ENCODE measurements at regions not wholly inside any gene's neighbourhood (a gene's known extent, or its start where the extent isn't known, plus 50 kb on each side); places are given as distances from the start of the nearest gene placed in this dataset.

DNA sequence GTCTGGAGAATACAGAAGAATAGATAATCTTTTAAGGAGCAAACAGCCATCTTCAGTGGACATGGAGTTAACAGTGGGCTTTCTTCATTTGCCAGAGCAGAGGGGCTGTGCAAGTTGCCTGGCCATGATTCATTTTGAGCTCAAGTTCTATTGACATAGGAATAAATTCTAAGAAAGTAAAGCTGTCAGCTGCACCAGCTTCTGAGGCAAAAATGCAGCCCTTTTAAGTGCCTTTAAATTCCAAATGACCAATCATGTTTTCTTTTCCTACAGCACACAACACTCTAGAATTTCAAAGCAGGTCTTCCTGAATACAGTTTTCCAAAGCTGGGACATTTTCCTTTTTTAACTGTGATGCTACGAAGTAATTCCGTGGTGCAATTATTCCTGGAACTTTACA lies 246.4 kb upstream of the NT5C1B start:
- peaks cover 8% of the 10 kb centered on the region for H3F3A ChIP-seq (ENCODE audit: insufficient read depth)
- no peaks in the 10 kb centered on the region for H3K79me2 ChIP-seq (ENCODE audit: insufficient read depth)

DNA sequence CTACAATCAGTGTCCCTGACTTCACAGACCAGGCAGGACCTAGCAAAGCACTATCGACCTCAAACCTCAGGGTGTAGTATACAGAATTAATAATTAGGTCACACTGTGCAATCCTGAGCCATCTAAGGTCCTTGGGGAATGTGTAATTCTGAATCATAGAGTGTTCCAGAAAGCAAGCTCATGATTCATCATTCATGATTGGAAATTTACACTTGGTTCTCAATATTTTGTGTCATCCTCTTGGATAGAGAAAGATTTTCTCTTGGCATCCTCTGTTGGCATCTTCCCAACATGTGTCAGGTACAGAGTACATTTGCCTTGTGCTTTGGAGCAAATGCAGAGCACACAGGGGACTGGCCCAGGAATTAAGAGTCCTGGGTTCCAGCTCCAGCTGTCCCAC lies 245.0 kb upstream of the NT5C1B start:
- H3F3A ChIP-seq (ENCODE audit: insufficient read depth), result peaks cover 22% of the 10 kb centered on the region
- H3K27ac ChIP-seq, result peak overlapping the region; percentile 21; the same call in 1 of the 2 replicates
- H2AFZ ChIP-seq, result no peak overlapping the region

More for the DNA sequence above, 246.4 kb upstream of the NT5C1B start:
- Histone ChIP-seq H3K27ac (no peak overlapping the region), H3K9me2 (ENCODE audit: insufficient read depth) (no peaks in the 10 kb centered on the region), H3K9me3 (ENCODE audit: low read depth) (no peaks in the 10 kb centered on the region), H3K27me3 (replicated peaks; ENCODE audit: insufficient read depth) (no peaks in the 10 kb centered on the region), H3K9ac (no peak overlapping the region), H3K4me2 (ENCODE audit: unreplicated experiment) (no peak overlapping the region), H3K4me1 (ENCODE audit: insufficient read depth) (peaks cover 38% of the 10 kb centered on the region), H4K20me1 (ENCODE audit: insufficient read depth) (no peaks in the 10 kb centered on the region), H3K36me3 (ENCODE audit: low read depth) (no peaks in the 10 kb centered on the region), H2AFZ (no peak overlapping the region), H3K4me3 (no peak overlapping the region)
- TF ChIP-seq EZH2phosphoT487 (IDR thresholded peaks at IDR 0.05; ENCODE audit: insufficient read depth, low read depth), result no peak
- TF ChIP-seq EZH2 (IDR thresholded peaks at IDR 0.05; ENCODE audit: insufficient read depth, poor library complexity, severe bottlenecking), result no peak
- DNase-seq, result no peak
- WGBS, 2 experiments (ENCODE audit: low coverage in 1 of 2, low lambda C conversion rate in 2 of 2, missing lambda C conversion rate in 2 of 2), result 96 to 100% methylated on average over 2 of the region's 2 CpGs
- in situ Hi-C loops (cut with MboI), result no loop called here

GRCh38 chr2:18833941-18834340 lies 244.6 kb upstream of the NT5C1B start:
- no peak for DNase-seq
- Histone ChIP-seq H3K4me1 (ENCODE audit: insufficient read depth) (peaks cover 55% of the 10 kb centered on the region), H3K4me2 (ENCODE audit: unreplicated experiment) (peak overlapping the region; percentile 7), H3K36me3 (ENCODE audit: low read depth) (no peaks in the 10 kb centered on the region), H3K79me2 (ENCODE audit: insufficient read depth) (no peaks in the 10 kb centered on the region), H4K20me1 (ENCODE audit: insufficient read depth) (no peaks in the 10 kb centered on the region), H2AFZ (no peak overlapping the region), H3K9me2 (ENCODE audit: insufficient read depth) (no peaks in the 10 kb centered on the region), H3K9me3 (ENCODE audit: low read depth) (no peaks in the 10 kb centered on the region), H3K4me3 (no peak overlapping the region), H3K27ac (peak overlapping the region; percentile 21; the same call in 1 of the 2 replicates), H3F3A (ENCODE audit: insufficient read depth) (peaks cover 26% of the 10 kb centered on the region), H3K9ac (no peak overlapping the region), H3K27me3 (replicated peaks; ENCODE audit: insufficient read depth) (no peaks in the 10 kb centered on the region)
- WGBS, 2 experiments (ENCODE audit: low coverage in 1 of 2, low lambda C conversion rate in 2 of 2, missing lambda C conversion rate in 2 of 2), result 85 to 92% methylated on average over 2 of the region's 2 CpGs
- in situ Hi-C loops (cut with MboI), result no loop called here
- TF ChIP-seq EZH2 (IDR thresholded peaks at IDR 0.05; ENCODE audit: insufficient read depth, poor library complexity, severe bottlenecking) (no peak), EZH2phosphoT487 (IDR thresholded peaks at IDR 0.05; ENCODE audit: insufficient read depth, low read depth) (no peak)

More for the DNA sequence above, 245.0 kb upstream of the NT5C1B start:
- in situ Hi-C loops (cut with MboI), result no loop called here
- Histone ChIP-seq H3K79me2 (ENCODE audit: insufficient read depth) (no peaks in the 10 kb centered on the region), H3K9me3 (ENCODE audit: low read depth) (no peaks in the 10 kb centered on the region), H3K9ac (no peak overlapping the region), H3K4me2 (ENCODE audit: unreplicated experiment) (peak overlapping the region; percentile 25), H3K27me3 (replicated peaks; ENCODE audit: insufficient read depth) (no peaks in the 10 kb centered on the region), H4K20me1 (ENCODE audit: insufficient read depth) (no peaks in the 10 kb centered on the region), H3K4me3 (no peak overlapping the region), H3K9me2 (ENCODE audit: insufficient read depth) (no peaks in the 10 kb centered on the region), H3K4me1 (ENCODE audit: insufficient read depth) (peaks cover 51% of the 10 kb centered on the region), H3K36me3 (ENCODE audit: low read depth) (no peaks in the 10 kb centered on the region)
- DNase-seq, result peak; percentile 90
- TF ChIP-seq EZH2phosphoT487 (IDR thresholded peaks at IDR 0.05; ENCODE audit: insufficient read depth, low read depth) (no peak), EZH2 (IDR thresholded peaks at IDR 0.05; ENCODE audit: insufficient read depth, poor library complexity, severe bottlenecking) (no peak)
- WGBS, 2 experiments (ENCODE audit: low coverage in 1 of 2, low lambda C conversion rate in 2 of 2, missing lambda C conversion rate in 2 of 2), result 0 to 5% methylated on average over 1 of the region's 1 CpG

- Histone ChIP-seq H3K4me2 (ENCODE audit: unreplicated experiment) (no peak overlapping the region), H3K9me3 (ENCODE audit: low read depth) (no peaks in the 10 kb centered on the region), H3K9me2 (ENCODE audit: insufficient read depth) (no peaks in the 10 kb centered on the region), H3K36me3 (ENCODE audit: low read depth) (no peaks in the 10 kb centered on the region), H3F3A (ENCODE audit: insufficient read depth) (peaks cover 31% of the 10 kb centered on the region), H3K9ac (no peak overlapping the region), H3K4me1 (ENCODE audit: insufficient read depth) (peaks cover 61% of the 10 kb centered on the region), H3K79me2 (ENCODE audit: insufficient read depth) (no peaks in the 10 kb centered on the region), H3K27ac (no peak overlapping the region), H3K27me3 (replicated peaks; ENCODE audit: insufficient read depth) (no peaks in the 10 kb centered on the region), H3K4me3 (no peak overlapping the region), H4K20me1 (ENCODE audit: insufficient read depth) (no peaks in the 10 kb centered on the region), H2AFZ (no peak overlapping the region)
- 83 to 89% methylated on average over 2 of the region's 2 CpGs for WGBS, 2 experiments (ENCODE audit: low coverage in 1 of 2, low lambda C conversion rate in 2 of 2, missing lambda C conversion rate in 2 of 2)
- DNase-seq, result no peak
- TF ChIP-seq EZH2phosphoT487 (IDR thresholded peaks at IDR 0.05; ENCODE audit: insufficient read depth, low read depth) (no peak), EZH2 (IDR thresholded peaks at IDR 0.05; ENCODE audit: insufficient read depth, poor library complexity, severe bottlenecking) (no peak)
- in situ Hi-C loops (cut with MboI), result no loop called here
These were observed 242.6 kb upstream of the NT5C1B start for GRCh38 chr2:18831916-18832510.
